ENCODE measurements at regions not wholly inside any gene's neighbourhood (a gene's known extent, or its start where the extent isn't known, plus 50 kb on each side); places are given as distances from the start of the nearest gene placed in this dataset.

GRCh38 chr1:37137601-37138000, 103.3 kb upstream of the GRIK3 start:
- H3K27ac Mint-ChIP-seq (ENCODE audit: unreplicated experiment) = no peak overlapping the region
- no peak overlapping the region for H3K4me3 Mint-ChIP-seq (ENCODE audit: unreplicated experiment)
- no peaks in the 10 kb centered on the region for H3K36me3 Mint-ChIP-seq (ENCODE audit: unreplicated experiment)
- peaks cover 10% of the 10 kb centered on the region for H3K27me3 Mint-ChIP-seq (ENCODE audit: unreplicated experiment)
- no peak for TF ChIP-seq CTCF (IDR thresholded peaks at IDR 0.05; ENCODE audit: partially characterized antibody, unreplicated experiment)
- H3K9me3 Mint-ChIP-seq (ENCODE audit: unreplicated experiment) = peaks cover 3% of the 10 kb centered on the region
- no peak for DNase-seq
- H3K4me1 Mint-ChIP-seq (ENCODE audit: low read depth, unreplicated experiment) = peaks cover 24% of the 10 kb centered on the region

DNA sequence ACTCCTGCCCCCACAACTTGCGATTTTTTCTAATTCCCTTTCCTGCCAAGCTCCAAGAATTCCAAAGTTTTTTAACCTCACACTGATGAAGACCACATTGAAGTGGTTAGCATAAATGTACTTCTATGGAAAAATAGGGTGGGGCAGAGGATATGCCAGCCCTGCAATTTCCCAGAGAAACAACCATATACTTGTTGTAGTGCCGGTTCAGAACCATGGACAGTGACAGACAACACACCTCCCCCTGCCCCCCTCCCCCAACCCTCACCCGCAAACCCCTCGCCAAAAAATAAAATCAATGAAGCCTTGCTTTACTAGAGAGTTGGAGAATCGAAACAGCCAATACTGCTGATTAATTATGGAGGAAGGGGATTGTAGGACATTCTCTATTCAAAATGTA, 109.5 kb upstream of the GRIK3 start:
- H3K4me1 Mint-ChIP-seq (ENCODE audit: low read depth, unreplicated experiment) = no peaks in the 10 kb centered on the region
- no peaks in the 10 kb centered on the region for H3K9me3 Mint-ChIP-seq (ENCODE audit: unreplicated experiment)
- no peak overlapping the region for H3K4me3 Mint-ChIP-seq (ENCODE audit: unreplicated experiment)
- no peaks in the 10 kb centered on the region for H3K36me3 Mint-ChIP-seq (ENCODE audit: unreplicated experiment)
- peaks cover 5% of the 10 kb centered on the region for H3K27me3 Mint-ChIP-seq (ENCODE audit: unreplicated experiment)
- no peak overlapping the region for H3K27ac Mint-ChIP-seq (ENCODE audit: unreplicated experiment)
- DNase-seq = no peak
- no peak for TF ChIP-seq CTCF (IDR thresholded peaks at IDR 0.05; ENCODE audit: partially characterized antibody, unreplicated experiment)

- Mint-ChIP-seq H3K27me3 (ENCODE audit: unreplicated experiment) (peaks cover 5% of the 10 kb centered on the region), H3K36me3 (ENCODE audit: unreplicated experiment) (no peaks in the 10 kb centered on the region), H3K27ac (ENCODE audit: unreplicated experiment) (no peak overlapping the region), H3K4me1 (ENCODE audit: low read depth, unreplicated experiment) (peaks cover 4% of the 10 kb centered on the region), H3K9me3 (ENCODE audit: unreplicated experiment) (peaks cover 3% of the 10 kb centered on the region), H3K4me3 (ENCODE audit: unreplicated experiment) (no peak overlapping the region)
- no peak for DNase-seq
- TF ChIP-seq CTCF (IDR thresholded peaks at IDR 0.05; ENCODE audit: partially characterized antibody, unreplicated experiment) = no peak
These were observed 111.8 kb upstream of the GRIK3 start for GRCh38 chr1:37146071-37146470.

DNA sequence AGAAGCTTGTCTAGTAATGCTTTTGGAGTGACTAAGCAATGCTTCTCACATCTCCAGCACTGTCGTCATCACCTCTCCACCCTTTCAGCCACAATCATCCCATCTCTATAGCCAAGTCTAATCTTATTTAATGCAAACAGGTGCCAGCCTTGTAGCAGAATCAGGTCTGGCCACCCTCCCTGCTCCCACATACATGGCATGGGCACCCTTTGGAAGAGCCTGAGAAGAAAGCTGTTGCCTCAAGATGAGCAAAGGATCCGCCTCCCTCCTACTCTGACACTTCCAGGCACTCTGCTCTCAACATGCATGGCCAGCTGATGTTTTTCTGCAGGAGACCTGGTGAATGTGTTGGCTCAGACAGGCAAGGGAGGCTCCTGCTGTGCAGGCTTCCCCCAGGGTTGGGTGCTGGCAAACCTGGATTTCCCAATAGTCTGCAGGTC, 113.1 kb upstream of the GRIK3 start:
- Mint-ChIP-seq H3K4me3 (ENCODE audit: unreplicated experiment) (no peak overlapping the region), H3K36me3 (ENCODE audit: unreplicated experiment) (no peaks in the 10 kb centered on the region), H3K4me1 (ENCODE audit: low read depth, unreplicated experiment) (peaks cover 4% of the 10 kb centered on the region), H3K27me3 (ENCODE audit: unreplicated experiment) (peaks cover 3% of the 10 kb centered on the region), H3K9me3 (ENCODE audit: unreplicated experiment) (peaks cover 3% of the 10 kb centered on the region), H3K27ac (ENCODE audit: unreplicated experiment) (no peak overlapping the region)
- TF ChIP-seq CTCF (IDR thresholded peaks at IDR 0.05; ENCODE audit: partially characterized antibody, unreplicated experiment) = no peak
- DNase-seq = no peak

DNA sequence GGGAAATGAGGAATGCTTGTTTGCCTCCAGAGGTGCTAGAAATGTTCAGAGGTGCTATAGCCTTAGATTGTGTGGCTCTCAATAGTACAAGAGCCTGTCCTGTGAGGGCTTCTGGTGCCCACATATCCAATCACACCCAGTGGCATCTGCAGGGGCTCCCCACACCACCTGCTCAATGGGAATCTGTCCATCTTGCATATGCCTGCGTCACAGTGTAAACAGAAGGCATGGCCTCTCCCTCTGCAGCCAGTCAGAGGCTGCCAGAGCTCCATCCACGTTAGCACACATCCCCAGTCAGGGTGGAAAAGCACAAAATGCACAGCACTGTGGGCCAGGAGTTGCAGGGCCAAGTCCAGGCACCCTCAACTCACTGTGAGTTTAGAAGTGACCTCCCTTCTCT, 113.6 kb upstream of the GRIK3 start:
- Mint-ChIP-seq H3K4me1 (ENCODE audit: low read depth, unreplicated experiment) (peaks cover 4% of the 10 kb centered on the region), H3K27me3 (ENCODE audit: unreplicated experiment) (peaks cover 3% of the 10 kb centered on the region), H3K27ac (ENCODE audit: unreplicated experiment) (no peak overlapping the region), H3K4me3 (ENCODE audit: unreplicated experiment) (no peak overlapping the region), H3K36me3 (ENCODE audit: unreplicated experiment) (no peaks in the 10 kb centered on the region), H3K9me3 (ENCODE audit: unreplicated experiment) (peaks cover 3% of the 10 kb centered on the region)
- TF ChIP-seq CTCF (IDR thresholded peaks at IDR 0.05; ENCODE audit: partially characterized antibody, unreplicated experiment) = no peak
- no peak for DNase-seq

Measured in glutamatergic neuron (in vitro differentiated cells).